KOPT-K1 (cell line): ENCODE measurements at regions not wholly inside any gene's neighbourhood (a gene's known extent, or its start where the extent isn't known, plus 50 kb on each side); places are given as distances from the start of the nearest gene placed in this dataset.

Experiments used
- H3K27ac ChIP-seq: fragments of 200-600 bp; sonication (generic); 2 replicates; pipeline ENCODE4 v1.5.1; 2016; ENCODE audit warnings: antibody characterized with exemption, mild to moderate bottlenecking, low read depth, low read length; ENCODE audit not compliant: poor library complexity, severe bottlenecking
- H3K36me3 ChIP-seq: fragments of 200-600 bp; sonication (generic); 2 replicates; pipeline ENCODE4 v1.5.1; 2017; ENCODE audit warnings: antibody characterized with exemption, mild to moderate bottlenecking, low read length, moderate library complexity; ENCODE audit not compliant: insufficient read depth
- H3K9me3 ChIP-seq: fragments of 200-600 bp; sonication (generic); 2 replicates; pipeline ENCODE4 v1.5.1; 2017; ENCODE audit warnings: antibody characterized with exemption, low read length, mild to moderate bottlenecking; ENCODE audit not compliant: insufficient read depth, poor library complexity, severe bottlenecking

GRCh38 chr9:13047827-13048587 lies 231.5 kb downstream of the MPDZ start:
- no peaks in the 10 kb centered on the region for H3K9me3 ChIP-seq

DNA sequence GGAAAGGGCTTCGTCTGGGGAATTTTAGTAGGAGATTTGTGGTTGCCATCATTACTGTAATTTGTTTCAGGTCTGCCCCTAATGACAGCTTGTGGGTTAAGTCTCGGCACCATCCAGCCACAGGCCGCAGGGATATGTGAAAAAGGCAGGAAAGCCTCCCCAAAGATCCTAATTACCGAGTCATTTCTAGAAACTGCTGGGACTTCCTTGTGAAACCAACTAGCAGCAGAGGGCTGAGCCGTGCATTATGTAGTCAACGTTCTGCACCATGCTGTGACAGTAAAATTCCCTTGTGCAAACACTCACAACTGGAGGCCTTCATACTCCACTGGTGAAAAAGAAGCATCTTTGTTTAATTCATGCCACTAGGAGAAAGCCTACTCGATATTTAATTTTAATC lies 230.3 kb downstream of the MPDZ start:
- Histone ChIP-seq H3K27ac (no peak overlapping the region), H3K36me3 (no peaks in the 10 kb centered on the region), H3K9me3 (no peaks in the 10 kb centered on the region)

More at GRCh38 chr9:13047827-13048587, 231.5 kb downstream of the MPDZ start:
- H3K36me3 ChIP-seq: no peaks in the 10 kb centered on the region
- no peak overlapping the region for H3K27ac ChIP-seq

DNA sequence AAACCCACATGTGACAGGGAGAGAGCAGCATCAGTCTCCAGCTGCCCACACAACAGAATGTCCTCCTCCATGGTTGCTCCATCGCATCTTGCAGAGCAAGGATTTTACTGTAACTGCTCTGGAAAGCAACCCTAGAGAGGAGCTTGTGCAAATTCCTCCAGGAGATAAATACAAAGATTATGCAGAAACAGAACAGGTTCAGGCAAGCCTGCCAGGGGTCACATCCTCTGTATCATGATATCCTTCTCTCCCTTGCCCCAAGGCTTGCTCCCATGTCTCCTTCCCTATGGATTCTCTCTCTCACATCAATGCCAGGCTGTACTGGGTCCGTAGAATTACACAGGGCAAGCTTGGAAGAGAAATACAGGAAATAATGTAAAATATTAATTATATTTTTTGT lies 226.0 kb downstream of the MPDZ start:
- H3K27ac ChIP-seq: no peak overlapping the region
- H3K36me3 ChIP-seq: no peaks in the 10 kb centered on the region
- no peaks in the 10 kb centered on the region for H3K9me3 ChIP-seq

DNA sequence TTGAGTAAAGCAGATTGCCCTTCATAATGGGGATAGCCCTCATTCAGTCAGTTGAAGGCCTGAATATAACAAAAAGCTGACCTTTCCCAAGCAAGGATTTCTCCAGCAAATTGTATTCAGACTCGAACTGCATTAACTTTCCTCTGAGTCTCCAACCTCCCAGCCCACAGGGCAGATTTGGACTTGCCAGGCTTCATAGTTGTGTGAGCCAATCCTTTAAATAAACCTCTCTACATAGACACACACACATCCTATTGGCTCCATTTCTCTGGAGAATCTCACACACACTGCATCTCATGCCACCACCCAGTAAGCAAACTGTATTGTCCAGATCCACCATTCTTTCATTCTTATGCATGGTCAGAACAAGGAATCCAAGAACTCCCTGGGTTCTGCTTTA lies 225.1 kb downstream of the MPDZ start:
- Histone ChIP-seq H3K36me3 (no peaks in the 10 kb centered on the region), H3K27ac (no peak overlapping the region), H3K9me3 (no peaks in the 10 kb centered on the region)
